ENCODE measurements at regions not wholly inside any gene's neighbourhood (a gene's known extent, or its start where the extent isn't known, plus 50 kb on each side); places are given as distances from the start of the nearest gene placed in this dataset.
A peak's percentile ranks its signal among the peaks of the same experiment; 100 is the strongest.

DNA sequence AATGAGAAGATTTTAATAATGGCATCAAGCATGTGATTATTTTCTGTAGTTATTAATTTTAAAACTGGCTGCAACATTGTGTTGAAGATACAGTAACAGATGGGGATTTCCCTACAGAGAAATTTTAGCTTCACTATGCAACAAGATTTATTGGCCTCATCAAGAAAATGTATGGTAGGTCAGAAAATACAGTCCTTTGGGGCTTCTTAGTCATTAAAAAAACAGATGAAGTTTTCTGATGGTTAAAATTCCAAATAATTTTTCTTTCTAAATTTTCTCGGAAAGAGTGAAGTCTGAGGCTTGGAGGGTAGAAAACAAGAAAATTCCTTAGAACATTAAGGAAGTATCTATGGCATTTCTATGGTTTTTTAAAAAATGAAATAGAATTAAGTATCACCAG lies 1790.8 kb upstream of the PCDH20 start:
- no peak for DNase-seq

DNA sequence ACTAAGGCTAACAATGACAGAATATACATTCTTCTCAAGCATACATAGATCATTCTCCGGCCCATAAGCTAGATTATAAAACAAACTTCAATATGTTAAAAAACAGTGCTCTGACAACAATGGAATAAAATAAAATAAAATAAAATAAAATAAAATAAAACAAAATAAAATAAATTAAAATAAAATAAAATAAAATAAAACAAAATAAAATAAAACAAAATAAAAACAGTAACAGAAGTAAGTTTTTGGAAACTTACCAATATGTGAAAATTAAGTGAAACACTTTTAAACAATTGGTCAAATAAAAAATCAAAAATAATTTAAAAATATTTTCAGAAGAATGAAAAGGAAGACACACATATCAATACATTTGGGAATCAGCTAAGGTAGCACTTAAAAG lies 1785.8 kb upstream of the PCDH20 start:
- no peak for DNase-seq

- no peak for DNase-seq
Measured at GRCh38 chr13:63199508-63199907, 1783.9 kb upstream of the PCDH20 start.

DNA sequence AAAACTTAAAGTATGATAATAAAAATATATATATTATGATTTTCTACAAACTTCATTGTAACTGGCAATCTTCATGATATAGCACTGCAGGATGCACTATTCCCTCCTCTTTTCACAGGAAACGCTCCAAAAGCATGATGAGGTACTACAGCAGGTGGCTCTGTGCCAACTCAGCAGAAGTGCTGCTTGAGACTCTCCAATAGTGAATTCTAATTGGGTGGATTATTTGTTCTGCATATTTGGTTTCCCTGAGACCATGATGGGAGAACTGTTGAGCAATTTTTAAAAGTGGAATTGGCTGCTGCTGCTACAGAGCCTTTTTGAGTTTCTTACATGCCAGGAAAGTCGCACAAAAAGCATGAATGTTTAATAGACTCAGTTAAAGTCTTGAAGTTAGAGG lies 1782.4 kb upstream of the PCDH20 start:
- no peak for DNase-seq

DNA sequence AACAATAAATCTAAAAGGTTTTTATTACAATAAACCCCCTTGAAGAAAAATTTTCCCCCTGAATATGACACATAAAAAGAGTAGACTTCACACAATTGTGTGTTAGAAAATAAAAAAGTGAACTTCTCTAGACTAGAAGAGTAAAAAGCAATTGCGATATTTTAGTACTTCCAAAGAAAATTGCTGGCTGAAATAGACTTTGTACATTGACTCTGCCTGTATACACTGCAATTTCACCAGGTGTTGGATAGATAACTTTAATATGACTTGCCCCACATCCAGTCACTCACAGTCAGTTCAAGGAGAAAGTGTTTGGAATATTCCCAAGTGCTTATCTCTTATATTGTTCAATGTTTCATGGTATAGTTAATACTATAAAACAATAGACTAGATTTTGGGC lies 1780.1 kb upstream of the PCDH20 start:
- DNase-seq, result no peak

- no peak for DNase-seq
Measured at GRCh38 chr13:63190742-63191141, 1775.1 kb upstream of the PCDH20 start.

GRCh38 chr13:63190219-63190618 lies 1774.6 kb upstream of the PCDH20 start:
- no peak for DNase-seq

DNA sequence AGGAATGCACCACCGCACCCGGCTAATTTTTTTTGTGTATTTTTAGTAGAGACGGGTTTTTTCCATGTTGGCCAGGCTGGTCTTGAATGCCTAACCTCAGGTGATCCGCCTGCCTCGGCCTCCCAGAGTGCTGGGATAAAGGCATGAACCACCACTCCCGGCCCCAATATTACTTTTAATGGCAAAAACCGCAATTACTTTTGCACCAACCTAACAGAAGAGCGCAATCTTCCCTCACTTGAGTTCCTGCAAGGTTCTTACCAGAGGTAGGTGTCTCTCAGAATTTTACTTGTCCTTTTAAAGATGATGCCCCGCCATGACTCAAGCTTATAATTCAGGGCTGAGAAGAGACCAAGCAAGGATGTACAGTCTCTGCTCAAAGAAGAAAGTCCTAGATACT lies 1774.1 kb upstream of the PCDH20 start:
- no peak for DNase-seq

- no peak for DNase-seq
Measured at GRCh38 chr13:63184693-63185092, 1769.0 kb upstream of the PCDH20 start.

GRCh38 chr13:63175536-63175935 lies 1759.9 kb upstream of the PCDH20 start:
- DNase-seq, result no peak

GRCh38 chr13:63167699-63168337 lies 1752.2 kb upstream of the PCDH20 start:
- DNase-seq, result no peak

GRCh38 chr13:63166345-63166744 lies 1750.7 kb upstream of the PCDH20 start:
- DNase-seq, result no peak

GRCh38 chr13:63163903-63164302 lies 1748.3 kb upstream of the PCDH20 start:
- DNase-seq, result no peak

GRCh38 chr13:63161219-63161618 lies 1745.6 kb upstream of the PCDH20 start:
- DNase-seq, result no peak

GRCh38 chr13:63156816-63157215 lies 1741.2 kb upstream of the PCDH20 start:
- no peak for DNase-seq

- no peak for DNase-seq
Measured at GRCh38 chr13:63149375-63149774, 1733.7 kb upstream of the PCDH20 start.

DNA sequence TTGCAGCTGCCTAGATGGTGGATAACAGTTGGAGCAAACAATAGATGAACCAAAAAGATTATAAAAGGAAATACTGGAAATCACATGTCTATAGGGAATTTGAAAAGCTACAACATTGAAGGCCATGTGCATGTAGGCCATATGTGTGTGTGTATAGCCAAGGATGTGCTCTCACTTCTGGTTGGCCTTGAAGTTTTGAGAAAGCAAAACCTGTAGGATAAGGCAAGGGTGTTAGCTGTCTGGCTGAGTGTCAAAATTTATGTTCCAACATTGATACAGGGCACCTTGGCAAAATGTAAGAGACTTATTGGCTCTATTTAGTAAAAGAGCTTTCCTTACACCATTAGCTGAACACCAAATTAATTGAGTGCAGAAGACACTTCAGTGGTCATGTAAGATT lies 1723.6 kb upstream of the PCDH20 start:
- DNase-seq, result no peak

DNA sequence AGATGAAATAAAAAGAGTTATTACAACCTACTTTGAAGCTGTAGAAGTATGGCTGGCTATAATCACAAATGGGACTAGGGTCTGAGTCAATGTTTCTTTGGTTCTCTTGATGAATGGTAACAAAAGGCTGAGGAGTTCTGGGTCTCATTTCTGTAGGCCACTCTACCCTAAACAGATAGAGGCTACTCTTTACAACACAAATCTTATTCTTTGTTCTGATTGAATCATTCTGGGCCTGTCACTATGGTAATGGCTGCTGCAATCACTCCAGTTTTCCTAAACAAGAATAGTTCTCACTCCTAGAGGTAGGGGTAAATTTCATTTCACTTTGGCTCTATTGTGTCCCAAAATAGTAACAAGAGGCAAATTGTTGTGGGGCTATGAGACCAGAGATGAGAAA lies 1714.3 kb upstream of the PCDH20 start:
- DNase-seq, result no peak

- no peak for DNase-seq
Measured at GRCh38 chr13:63128716-63129115, 1713.1 kb upstream of the PCDH20 start.

DNA sequence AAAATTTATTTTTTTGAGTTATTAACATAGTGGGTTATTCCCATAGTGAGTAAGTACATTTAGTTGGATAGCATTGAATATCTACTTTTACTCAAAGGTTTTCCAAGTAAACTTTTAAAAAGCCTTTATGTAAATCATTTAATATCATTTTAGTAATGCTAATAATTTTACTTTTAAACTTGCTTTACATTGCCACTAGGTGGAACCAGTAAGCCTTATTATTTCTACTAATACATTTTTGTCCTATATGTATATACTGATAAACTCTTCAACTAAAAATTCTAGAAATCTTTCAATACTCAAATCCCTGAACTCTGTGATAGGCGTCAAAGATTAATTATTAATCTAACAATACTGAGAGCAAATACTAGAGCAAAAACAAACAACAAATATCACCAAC lies 1709.2 kb upstream of the PCDH20 start:
- DNase-seq, result peak; percentile 34

- DNase-seq, result no peak
Measured at GRCh38 chr13:63120883-63121282, 1705.2 kb upstream of the PCDH20 start.

- no peak for DNase-seq
Measured at GRCh38 chr13:63117710-63118109, 1702.1 kb upstream of the PCDH20 start.

DNA sequence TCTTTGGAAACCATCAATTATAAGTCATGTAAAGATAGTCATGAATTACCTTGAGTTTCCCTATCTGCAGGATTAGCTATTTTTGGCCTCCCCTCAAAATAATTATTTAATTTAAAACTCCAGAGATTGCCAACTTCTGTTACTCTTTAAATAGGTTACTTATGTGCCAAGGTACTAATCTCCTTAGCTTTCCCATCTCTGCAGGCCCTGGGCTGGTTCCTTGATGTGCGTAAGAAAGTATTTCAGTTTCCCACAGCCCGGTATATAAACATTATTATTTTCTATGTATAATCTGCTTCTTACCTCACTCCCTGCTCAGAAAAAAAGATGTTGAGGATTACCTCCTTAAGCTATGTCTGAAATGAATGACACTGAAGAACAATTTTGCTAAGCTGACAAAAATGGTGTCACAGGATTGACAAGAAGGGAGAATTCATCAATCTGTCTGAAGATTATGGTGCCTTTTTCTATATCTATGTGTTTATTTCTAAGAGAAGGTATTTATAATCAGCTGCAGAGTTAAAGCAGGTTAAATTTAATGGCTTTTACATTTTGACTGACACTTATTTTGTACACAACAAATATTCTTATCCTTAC lies 1697.2 kb upstream of the PCDH20 start:
- DNase-seq, result no peak

- no peak for DNase-seq
Measured at GRCh38 chr13:63110466-63110865, 1694.8 kb upstream of the PCDH20 start.
